WERI-Rb-1 (cell line): ENCODE measurements at regions not wholly inside any gene's neighbourhood (a gene's known extent, or its start where the extent isn't known, plus 50 kb on each side); places are given as distances from the start of the nearest gene placed in this dataset.

Experiments
- DNase-seq: peaks from one replicate; pipeline ENCODE4 v3.0.0-alpha.2; 2020
- H3K27ac ChIP-seq: fragments of 250-450 bp; sonication (Bioruptor Pico); 2 replicates; pipeline ENCODE4 v1.5.1; 2020; ENCODE audit warnings: mild to moderate bottlenecking, moderate library complexity
- H3K27me3 ChIP-seq: fragments of 250-450 bp; sonication (Bioruptor Pico); 2 replicates; pipeline ENCODE4 v1.5.1; 2021; ENCODE audit warnings: mild to moderate bottlenecking, low read depth, moderate library complexity; ENCODE audit not compliant: insufficient read depth, severe bottlenecking
- H3K36me3 ChIP-seq: fragments of 250-450 bp; sonication (Bioruptor Pico); 2 replicates; pipeline ENCODE4 v1.5.1; 2020; ENCODE audit warnings: mild to moderate bottlenecking, moderate library complexity
- H3K4me3 ChIP-seq: 2 replicates; pipeline ENCODE4 v1.5.1; 2011; ENCODE audit warnings: low read depth, mild to moderate bottlenecking, control low read depth, low read length
- H3K9me3 ChIP-seq: fragments of 250-450 bp; sonication (Bioruptor Pico); 2 replicates; pipeline ENCODE4 v1.5.1; 2021; ENCODE audit warnings: mild to moderate bottlenecking, moderate library complexity; ENCODE audit not compliant: severe bottlenecking
- CTCF ChIP-seq: IDR thresholded peaks from 2 replicates; pipeline ENCODE4 v1.5.1; 2011; ENCODE audit warnings: low read depth, mild to moderate bottlenecking, control low read depth, inconsistent platforms, low read length

- DNase-seq: no peak
- TF ChIP-seq CTCF: no peak
- Histone ChIP-seq H3K36me3 (no peaks in the 10 kb centered on the region), H3K4me3 (no peak overlapping the region), H3K27ac (no peak overlapping the region), H3K9me3 (no peaks in the 10 kb centered on the region), H3K27me3 (no peaks in the 10 kb centered on the region)
Measured at GRCh38 chr3:66104535-66104934, 65.8 kb upstream of the MAGI1 start.

- Histone ChIP-seq H3K4me3 (no peak overlapping the region), H3K27me3 (no peaks in the 10 kb centered on the region), H3K36me3 (no peaks in the 10 kb centered on the region), H3K27ac (no peak overlapping the region), H3K9me3 (no peaks in the 10 kb centered on the region)
- TF ChIP-seq CTCF: no peak
- no peak for DNase-seq
Measured at GRCh38 chr3:66103729-66104128, 65.0 kb upstream of the MAGI1 start.

- Histone ChIP-seq H3K36me3 (no peaks in the 10 kb centered on the region), H3K9me3 (no peaks in the 10 kb centered on the region), H3K27me3 (no peaks in the 10 kb centered on the region), H3K27ac (no peak overlapping the region), H3K4me3 (no peak overlapping the region)
- TF ChIP-seq CTCF: no peak
- no peak for DNase-seq
Measured at GRCh38 chr3:66101901-66102300, 63.2 kb upstream of the MAGI1 start.

- no peak for TF ChIP-seq CTCF
- Histone ChIP-seq H3K27me3 (no peaks in the 10 kb centered on the region), H3K9me3 (no peaks in the 10 kb centered on the region), H3K27ac (no peak overlapping the region), H3K4me3 (no peak overlapping the region), H3K36me3 (no peaks in the 10 kb centered on the region)
- no peak for DNase-seq
Measured at GRCh38 chr3:66099541-66100065, 60.9 kb upstream of the MAGI1 start.

- no peaks in the 10 kb centered on the region for H3K27me3 ChIP-seq
- no peaks in the 10 kb centered on the region for H3K36me3 ChIP-seq
- no peaks in the 10 kb centered on the region for H3K9me3 ChIP-seq
- no peak overlapping the region for H3K27ac ChIP-seq
- no peak for DNase-seq
- H3K4me3 ChIP-seq: no peak overlapping the region
- TF ChIP-seq CTCF: no peak
Measured at GRCh38 chr3:66098436-66098835, 59.7 kb upstream of the MAGI1 start.

- no peaks in the 10 kb centered on the region for H3K27me3 ChIP-seq
- DNase-seq: no peak
- no peak overlapping the region for H3K27ac ChIP-seq
- H3K9me3 ChIP-seq: no peaks in the 10 kb centered on the region
- no peak for TF ChIP-seq CTCF
- H3K36me3 ChIP-seq: no peaks in the 10 kb centered on the region
- H3K4me3 ChIP-seq: no peak overlapping the region
Measured at GRCh38 chr3:66097647-66098046, 58.9 kb upstream of the MAGI1 start.
